ENCODE measurements at regions not wholly inside any gene's neighbourhood (a gene's known extent, or its start where the extent isn't known, plus 50 kb on each side); places are given as distances from the start of the nearest gene placed in this dataset.

DNA sequence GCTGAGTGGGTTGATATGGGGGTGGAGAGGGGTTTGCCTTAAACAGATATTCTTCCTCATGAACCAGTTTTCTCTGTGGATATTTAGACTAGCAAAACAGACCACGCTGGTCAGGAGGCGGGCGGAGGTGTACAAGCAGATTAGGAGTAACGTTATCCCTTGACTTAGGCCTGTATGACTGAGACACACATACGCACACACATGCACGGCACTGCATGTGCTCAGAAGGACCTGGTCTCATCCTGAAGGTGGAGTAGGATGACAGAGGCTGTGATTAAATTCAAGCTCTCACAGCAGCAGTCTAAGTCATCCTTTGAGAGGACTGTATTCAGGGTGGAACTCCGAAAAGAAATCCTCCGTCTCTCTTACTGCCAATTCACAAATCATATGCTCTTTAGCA, 209.7 kb downstream of the DIRAS2 start:
- TF ChIP-seq, protein P1, sequence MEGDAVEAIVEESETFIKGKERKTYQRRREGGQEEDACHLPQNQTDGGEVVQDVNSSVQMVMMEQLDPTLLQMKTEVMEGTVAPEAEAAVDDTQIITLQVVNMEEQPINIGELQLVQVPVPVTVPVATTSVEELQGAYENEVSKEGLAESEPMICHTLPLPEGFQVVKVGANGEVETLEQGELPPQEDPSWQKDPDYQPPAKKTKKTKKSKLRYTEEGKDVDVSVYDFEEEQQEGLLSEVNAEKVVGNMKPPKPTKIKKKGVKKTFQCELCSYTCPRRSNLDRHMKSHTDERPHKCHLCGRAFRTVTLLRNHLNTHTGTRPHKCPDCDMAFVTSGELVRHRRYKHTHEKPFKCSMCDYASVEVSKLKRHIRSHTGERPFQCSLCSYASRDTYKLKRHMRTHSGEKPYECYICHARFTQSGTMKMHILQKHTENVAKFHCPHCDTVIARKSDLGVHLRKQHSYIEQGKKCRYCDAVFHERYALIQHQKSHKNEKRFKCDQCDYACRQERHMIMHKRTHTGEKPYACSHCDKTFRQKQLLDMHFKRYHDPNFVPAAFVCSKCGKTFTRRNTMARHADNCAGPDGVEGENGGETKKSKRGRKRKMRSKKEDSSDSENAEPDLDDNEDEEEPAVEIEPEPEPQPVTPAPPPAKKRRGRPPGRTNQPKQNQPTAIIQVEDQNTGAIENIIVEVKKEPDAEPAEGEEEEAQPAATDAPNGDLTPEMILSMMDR (IDR thresholded peaks at IDR 0.05; ENCODE audit: poor library complexity) = no peak
- TF ChIP-seq EZH2phosphoT487 (IDR thresholded peaks at IDR 0.05; ENCODE audit: low read depth, severe bottlenecking, unreplicated experiment) (no peak), EZH2 (IDR thresholded peaks at IDR 0.05; ENCODE audit: borderline replicate concordance) (no peak)

Data from hepatocyte (in vitro differentiated cells).